IMR-90 (cell line): ENCODE measurements at regions not wholly inside any gene's neighbourhood (a gene's known extent, or its start where the extent isn't known, plus 50 kb on each side); places are given as distances from the start of the nearest gene placed in this dataset.

ENCODE experiments used
- ATAC-seq: fragments of 200-7000 bp; cut with Tn5 transposase; 2 replicates; pipeline ENCODE4 v1.9.1; 2020; ENCODE audit warnings: low read depth, mild to moderate bottlenecking, moderate library complexity
- BruUV-seq: library from RNA; stranded (reverse); fragments of 400-500 nt; replicated peaks from 2 replicates; lab custom pipeline; 2021; lab: Mats Ljungman, UMichigan
- CTCF ChIA-PET: fragments of 300-600 bp; formaldehyde crosslinking; extraction: SDS; loops from one replicate; lab custom pipeline; 2021; ENCODE audit warnings: antibody characterized with exemption; lab: Yijun Ruan, JAX
- POLR2A ChIA-PET: fragments of 300-600 bp; sonication (Branson Sonifier 250); formaldehyde crosslinking; loops from one replicate; lab custom pipeline; 2022; ENCODE audit warnings: antibody characterized with exemption; ENCODE audit not compliant: unreplicated experiment; lab: Charles Lee
- DNase-seq: peaks from one replicate; pipeline ENCODE4 v3.0.0; 2013
- H2AFZ ChIP-seq: replicated peaks from 2 replicates; pipeline ENCODE3; 2013; ENCODE audit warnings: low read length, mild to moderate bottlenecking; ENCODE audit not compliant: poor library complexity
- H2AK5ac ChIP-seq: 2 replicates; pipeline ENCODE4 v1.6.1; 2013; ENCODE audit warnings: low read depth, low read length, inconsistent platforms
- H2AK9ac ChIP-seq: replicated peaks from 2 replicates; pipeline ENCODE3; 2013; ENCODE audit warnings: mild to moderate bottlenecking, low read depth, low read length, moderate library complexity; ENCODE audit not compliant: poor library complexity
- H2BK120ac ChIP-seq: 2 replicates; pipeline ENCODE4 v1.6.1; 2013; ENCODE audit warnings: low read depth, low read length, inconsistent platforms
- H2BK15ac ChIP-seq: 3 replicates; pipeline ENCODE4 v1.6.1; 2013; ENCODE audit warnings: low read depth, low read length, inconsistent platforms
- H2BK20ac ChIP-seq: 2 replicates; pipeline ENCODE4 v1.6.1; 2013; ENCODE audit warnings: low read depth, mild to moderate bottlenecking, inconsistent platforms, low read length, moderate library complexity
- H2BK5ac ChIP-seq: 2 replicates; pipeline ENCODE4 v1.6.1; 2013; ENCODE audit warnings: mild to moderate bottlenecking, low read depth, low read length, inconsistent platforms; ENCODE audit not compliant: poor library complexity, severe bottlenecking
- H3K14ac ChIP-seq: replicated peaks from 2 replicates; pipeline ENCODE4 v1.6.1; 2013; ENCODE audit warnings: low read depth, low read length, inconsistent platforms
- H3K18ac ChIP-seq: 2 replicates; pipeline ENCODE4 v1.6.1; 2013; ENCODE audit warnings: low read depth, low read length, control low read depth
- H3K23ac ChIP-seq: 2 replicates; pipeline ENCODE4 v1.6.1; 2013; ENCODE audit warnings: low read depth, low read length, inconsistent platforms
- H3K27ac ChIP-seq: 2 replicates; pipeline ENCODE4 v1.5.1; 2013; ENCODE audit warnings: mild to moderate bottlenecking, control low read depth, low read length; ENCODE audit not compliant: insufficient read depth
- H3K27me3 ChIP-seq: 2 replicates; pipeline ENCODE4 v1.6.1; 2013; ENCODE audit warnings: low read length; ENCODE audit not compliant: control insufficient read depth, insufficient read depth
- H3K36me3 ChIP-seq: 2 replicates; pipeline ENCODE4 v1.6.1; 2013; ENCODE audit warnings: low read length, mixed read lengths; ENCODE audit not compliant: control insufficient read depth, insufficient read depth
- H3K4ac ChIP-seq: 2 replicates; pipeline ENCODE4 v1.6.1; 2013; ENCODE audit warnings: low read depth, low read length, inconsistent platforms
- H3K4me1 ChIP-seq: 2 replicates; pipeline ENCODE4 v1.6.1; 2013; ENCODE audit warnings: low read length, mixed read lengths; ENCODE audit not compliant: control insufficient read depth, insufficient read depth
- H3K4me2 ChIP-seq: 2 replicates; pipeline ENCODE4 v1.6.1; 2013; ENCODE audit warnings: low read depth, mild to moderate bottlenecking, control low read depth, low read length, moderate library complexity
- H3K4me3 ChIP-seq: 2 replicates; pipeline ENCODE4 v1.5.1; 2013; ENCODE audit warnings: low read depth, mild to moderate bottlenecking, control low read depth, low read length, moderate library complexity; ENCODE audit not compliant: insufficient read depth
- H3K56ac ChIP-seq: 2 replicates; pipeline ENCODE4 v1.6.1; 2013; ENCODE audit warnings: low read length, inconsistent platforms; ENCODE audit not compliant: insufficient read depth; ENCODE audit errors: extremely low read depth
- H3K79me1 ChIP-seq, 2 experiments: 2 replicates each; pipeline ENCODE4 v1.6.1; 2013; ENCODE audit warnings: low read length in 2 of 2, inconsistent platforms in 1 of 2, low read depth in 1 of 2
- H3K9ac ChIP-seq: 2 replicates; pipeline ENCODE4 v1.6.1; 2013; ENCODE audit warnings: low read depth, low read length, control low read depth
- H3K9me1 ChIP-seq: 2 replicates; pipeline ENCODE4 v1.6.1; 2013; ENCODE audit warnings: low read length, inconsistent platforms; ENCODE audit not compliant: insufficient read depth
- H3K9me3 ChIP-seq: 2 replicates; pipeline ENCODE4 v1.6.1; 2013; ENCODE audit warnings: low read length; ENCODE audit not compliant: control insufficient read depth, insufficient read depth
- H4K20me1 ChIP-seq: 2 replicates; pipeline ENCODE4 v1.6.1; 2013; ENCODE audit warnings: low read length, inconsistent platforms; ENCODE audit not compliant: insufficient read depth
- H4K5ac ChIP-seq: 2 replicates; pipeline ENCODE4 v1.6.1; 2013; ENCODE audit warnings: mild to moderate bottlenecking, low read depth, low read length, control low read depth
- H4K8ac ChIP-seq, 2 experiments: 2 replicates each; pipeline ENCODE4 v1.6.1; 2013; ENCODE audit warnings: low read depth in 2 of 2, low read length in 2 of 2, control low read depth in 1 of 2, inconsistent platforms in 1 of 2
- H4K91ac ChIP-seq: 2 replicates; pipeline ENCODE4 v1.6.1; 2013; ENCODE audit warnings: low read depth, low read length, inconsistent platforms; ENCODE audit not compliant: insufficient read depth
- CEBPB ChIP-seq: IDR thresholded peaks from 2 replicates; pipeline ENCODE4 v1.6.1; 2012; ENCODE audit warnings: low read depth, low read length, improper control_type of control experiment
- FOS ChIP-seq: fragments of 150-350 bp; IDR thresholded peaks from 2 replicates; pipeline ENCODE4 v1.6.1; 2016; ENCODE audit warnings: low read depth, low read length
- MAZ ChIP-seq: IDR thresholded peaks from 2 replicates; pipeline ENCODE4 v1.6.1; 2012; ENCODE audit warnings: low read depth, mild to moderate bottlenecking, low read length, improper control_type of control experiment, moderate library complexity, borderline replicate concordance
- RCOR1 ChIP-seq: IDR thresholded peaks from 2 replicates; pipeline ENCODE4 v1.6.1; 2012; ENCODE audit warnings: mild to moderate bottlenecking, low read length, improper control_type of control experiment; ENCODE audit not compliant: insufficient replicate concordance
- RFX5 ChIP-seq: IDR thresholded peaks from 2 replicates; pipeline ENCODE4 v1.8.0; 2012; ENCODE audit warnings: low read depth, mild to moderate bottlenecking, low read length, moderate library complexity
- WGBS, 2 experiments: methylation state at CpG; one replicate each; pipeline versions ENCODE4 v1.1.5 to v1.1.7; 2013; ENCODE audit warnings: missing lambda C conversion rate in 2 of 2; ENCODE audit not compliant: insufficient read length in 1 of 2; ENCODE audit errors: extremely low coverage in 2 of 2; 5-methylcytosine and 5-hydroxymethylcytosine counted together
- dilution Hi-C: fragments of 300-500 bp; cut with HindIII; formaldehyde crosslinking; loops from one replicate; pipeline ENCODE4 v1.14.3; 2018; ENCODE audit warnings: low sequenced_read_pairs; ENCODE audit not compliant: unreplicated experiment
- in situ Hi-C: fragments of 300-500 bp; cut with MboI; formaldehyde crosslinking; loops from 3 replicates; pipeline ENCODE4 v1.14.3; 2019; ENCODE audit warnings: low sequenced_read_pairs, inconsistent platforms, mixed read lengths
- intact Hi-C: fragments of 100-400 bp; cut with micrococcal nuclease; formaldehyde crosslinking; loops from 2 replicates; pipeline ENCODE4 v1.10.0; 2022

DNA sequence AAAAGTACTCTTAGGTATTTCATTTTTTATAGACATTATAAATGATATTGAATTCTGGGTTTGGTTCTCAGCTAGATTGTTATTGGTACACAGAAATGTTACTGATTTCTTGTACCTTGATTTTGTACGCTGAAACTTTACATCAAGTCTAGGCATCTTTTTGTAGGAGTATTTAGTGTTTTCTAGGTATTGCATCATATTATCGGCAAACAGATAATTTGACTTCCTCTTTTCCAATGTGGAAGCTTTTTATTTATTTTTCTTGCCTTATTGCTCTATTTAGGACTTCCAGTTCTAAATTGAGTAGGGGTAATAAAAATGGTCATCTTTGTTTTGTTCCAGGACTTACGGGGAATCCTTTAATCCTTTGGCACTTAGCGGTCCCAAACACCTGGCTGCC lies 676.6 kb upstream of the CCDC179 start:
- ChIA-PET CTCF (no interaction called here), POLR2A (no interaction called here)
- Histone ChIP-seq H3K14ac (no peak overlapping the region), H2AK9ac (no peak overlapping the region), H3K4me3 (no peak overlapping the region), H2AFZ (no peak overlapping the region), H3K4me2 (no peak overlapping the region), H3K36me3 (no peaks in the 10 kb centered on the region), H3K9me1 (peaks cover 3% of the 10 kb centered on the region), H3K4me1 (peaks cover 6% of the 10 kb centered on the region; the same call in 1 of the 2 replicates), H2BK5ac (no peak overlapping the region), H4K5ac (no peak overlapping the region), H2AK5ac (no peak overlapping the region), H4K91ac (no peak overlapping the region), H2BK15ac (no peak overlapping the region), H3K56ac (no peak overlapping the region), H4K20me1 (no peaks in the 10 kb centered on the region), H3K79me1 (no peaks in the 10 kb centered on the region), H3K27me3 (no peaks in the 10 kb centered on the region), H3K9ac (no peak overlapping the region), H3K9me3 (peaks cover 2% of the 10 kb centered on the region; the same call in 1 of the 2 replicates), H3K4ac (no peak overlapping the region), H3K27ac (no peak overlapping the region), H3K18ac (no peak overlapping the region), H2BK20ac (no peak overlapping the region), H2BK120ac (no peak overlapping the region), H3K23ac (no peak overlapping the region), H4K8ac (no peak overlapping the region)
- TF ChIP-seq CEBPB (peak; percentile 78), MAZ (no peak), RCOR1 (no peak), RFX5 (no peak), FOS (no peak)
- DNase-seq, result no peak
- no peak for ATAC-seq
- intact Hi-C loops (no loop called here), dilution Hi-C loops (no loop called here), in situ Hi-C loops (loop anchor here (10.0 kb wide), 1 partner anchor 848 kb away; no protein-coding TSS in a partner anchor)
- BruUV-seq, result no TSS peak
- no CpG with 5 or more reads among the region's 4 CpGs for WGBS, 2 experiments
